ENCODE measurements at regions not wholly inside any gene's neighbourhood (a gene's known extent, or its start where the extent isn't known, plus 50 kb on each side); places are given as distances from the start of the nearest gene placed in this dataset.
"Not testable (repeated sequence)": the region's sequence is repeated elsewhere in the genome, so short reads cannot be mapped to it uniquely, and the experiment has no call there.

DNA sequence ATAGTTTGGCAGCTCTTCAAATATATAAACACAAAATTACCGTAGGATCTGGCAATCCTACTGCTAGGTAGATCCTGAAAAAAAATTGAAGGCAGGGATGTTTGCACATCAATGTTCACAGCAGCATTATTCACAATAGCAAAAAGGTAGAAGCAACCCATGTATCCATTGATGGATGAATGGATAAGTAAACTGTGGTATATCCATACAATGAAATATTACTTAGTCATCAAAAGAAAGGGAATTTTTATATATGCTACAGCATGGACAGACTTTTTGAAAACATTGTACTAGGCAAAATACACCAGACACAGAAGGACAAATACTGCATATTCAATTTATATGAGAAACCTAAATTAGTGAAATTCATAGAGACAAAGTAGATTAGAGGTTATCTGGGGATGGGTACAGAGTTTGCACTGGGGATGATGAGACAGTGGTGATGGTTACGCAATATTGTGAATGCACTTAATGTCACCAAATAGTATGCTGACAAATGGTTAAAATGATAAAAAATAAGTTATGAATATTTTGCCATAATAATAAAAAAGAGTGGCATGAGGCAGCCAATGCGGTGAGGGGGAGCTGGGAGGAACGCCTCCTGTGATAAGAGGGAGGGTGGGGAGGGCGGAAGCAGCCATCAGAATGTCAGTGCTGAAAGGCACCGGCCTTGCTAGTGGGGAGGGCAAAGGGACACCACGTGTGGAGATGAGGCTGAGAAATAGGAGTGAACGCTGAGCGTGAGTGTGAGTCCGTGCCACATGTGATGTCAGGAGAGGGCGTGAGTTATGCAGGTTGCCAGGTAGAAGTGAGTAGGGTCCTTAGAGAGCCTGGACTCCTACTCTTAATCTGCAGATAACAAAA, 386.1 kb upstream of the PODXL start:
- no peak overlapping the region for H3K9ac ChIP-seq (ENCODE audit: low read length in 5 of 5)
- H3K27ac ChIP-seq (ENCODE audit: low read depth, low read length): no peak overlapping the region
- H3K27me3 ChIP-seq (ENCODE audit: control insufficient read depth in 5 of 5, insufficient read depth in 4 of 5, low read length in 5 of 5): peaks cover 3 to 31% (median 18%) of the 10 kb centered on the region in 5 donors
- peaks cover 0 to 9% (median 7%) of the 10 kb centered on the region in 5 donors for H3K4me1 ChIP-seq (ENCODE audit: control insufficient read depth in 5 of 5, insufficient read depth in 5 of 5, low read length in 5 of 5)
- H3K9me3 ChIP-seq (ENCODE audit: control insufficient read depth in 5 of 5, low read length in 5 of 5): no peaks in the 10 kb centered on the region
- no peak overlapping the region for H3K4me3 ChIP-seq (ENCODE audit: low read depth in 1 of 5, low read length in 5 of 5)
- H3K36me3 ChIP-seq (ENCODE audit: control insufficient read depth in 5 of 5, insufficient read depth in 5 of 5, low read length in 5 of 5): no peaks in the 10 kb centered on the region

DNA sequence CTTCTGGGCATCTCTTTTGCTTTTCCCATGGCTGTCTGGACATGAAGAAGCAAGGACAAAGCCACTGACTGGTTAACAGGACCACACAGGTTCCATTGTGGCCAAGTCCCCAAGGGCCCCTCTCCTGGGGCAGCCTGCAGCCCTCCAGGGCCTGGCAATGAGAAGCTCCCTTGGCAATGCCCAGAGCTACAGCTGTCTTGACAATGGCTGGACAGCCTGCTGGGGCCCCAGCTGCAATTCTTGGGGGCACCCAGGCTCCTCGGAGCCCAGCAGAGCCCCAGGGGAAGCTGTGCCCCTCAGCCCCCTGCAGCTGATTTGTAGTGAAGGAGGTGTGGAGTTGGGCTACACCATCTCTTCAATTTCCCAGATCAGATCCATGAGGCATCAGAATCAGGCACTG, 384.9 kb upstream of the PODXL start:
- peaks cover 0 to 9% (median 7%) of the 10 kb centered on the region in 5 donors for H3K4me1 ChIP-seq (ENCODE audit: control insufficient read depth in 5 of 5, insufficient read depth in 5 of 5, low read length in 5 of 5)
- H3K27me3 ChIP-seq (ENCODE audit: control insufficient read depth in 5 of 5, insufficient read depth in 4 of 5, low read length in 5 of 5): peaks cover 3 to 25% (median 15%) of the 10 kb centered on the region in 5 donors
- no peaks in the 10 kb centered on the region for H3K36me3 ChIP-seq (ENCODE audit: control insufficient read depth in 5 of 5, insufficient read depth in 5 of 5, low read length in 5 of 5)
- H3K9me3 ChIP-seq (ENCODE audit: control insufficient read depth in 5 of 5, low read length in 5 of 5): no peaks in the 10 kb centered on the region
- H3K27ac ChIP-seq (ENCODE audit: low read depth, low read length): no peak overlapping the region
- no peak overlapping the region for H3K9ac ChIP-seq (ENCODE audit: low read length in 5 of 5)
- no peak overlapping the region for H3K4me3 ChIP-seq (ENCODE audit: low read depth in 1 of 5, low read length in 5 of 5)

DNA sequence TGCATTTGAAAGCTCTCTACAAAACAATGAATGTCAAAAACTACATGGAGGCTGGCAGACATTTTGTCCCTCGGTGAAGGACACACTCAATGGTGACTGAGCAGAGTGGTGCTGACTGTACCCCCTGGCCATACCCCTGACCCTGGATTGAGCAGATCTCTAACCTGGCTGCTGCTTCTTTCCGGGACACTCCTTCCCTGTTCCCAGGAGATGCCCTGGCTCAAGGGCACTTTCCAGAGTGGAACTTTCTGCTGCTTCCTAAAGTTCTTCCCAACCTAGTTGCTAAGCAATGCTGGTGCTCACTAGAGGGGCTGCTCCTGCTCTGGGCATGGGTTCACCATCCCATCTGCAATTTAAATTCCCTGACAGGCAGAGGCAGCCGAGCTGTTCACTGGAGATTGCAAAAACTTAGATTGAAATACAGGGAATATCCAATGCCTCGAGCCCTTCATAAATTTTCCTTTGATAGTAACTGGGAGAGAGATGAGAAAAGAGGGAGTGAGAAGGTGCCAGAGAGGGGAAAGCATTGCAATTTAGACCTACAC, 384.3 kb upstream of the PODXL start:
- Histone ChIP-seq H3K27ac (ENCODE audit: low read depth, low read length) (no peak overlapping the region), H3K9me3 (ENCODE audit: control insufficient read depth in 5 of 5, low read length in 5 of 5) (no peaks in the 10 kb centered on the region), H3K4me3 (ENCODE audit: low read depth in 1 of 5, low read length in 5 of 5) (no peak overlapping the region), H3K36me3 (ENCODE audit: control insufficient read depth in 5 of 5, insufficient read depth in 5 of 5, low read length in 5 of 5) (no peaks in the 10 kb centered on the region), H3K27me3 (ENCODE audit: control insufficient read depth in 5 of 5, insufficient read depth in 4 of 5, low read length in 5 of 5) (peaks cover under 1 to 24% (median 12%) of the 10 kb centered on the region in 5 donors), H3K9ac (ENCODE audit: low read length in 5 of 5) (no peak overlapping the region), H3K4me1 (ENCODE audit: control insufficient read depth in 5 of 5, insufficient read depth in 5 of 5, low read length in 5 of 5) (peaks cover 0 to 7% (median 6%) of the 10 kb centered on the region in 5 donors)

DNA sequence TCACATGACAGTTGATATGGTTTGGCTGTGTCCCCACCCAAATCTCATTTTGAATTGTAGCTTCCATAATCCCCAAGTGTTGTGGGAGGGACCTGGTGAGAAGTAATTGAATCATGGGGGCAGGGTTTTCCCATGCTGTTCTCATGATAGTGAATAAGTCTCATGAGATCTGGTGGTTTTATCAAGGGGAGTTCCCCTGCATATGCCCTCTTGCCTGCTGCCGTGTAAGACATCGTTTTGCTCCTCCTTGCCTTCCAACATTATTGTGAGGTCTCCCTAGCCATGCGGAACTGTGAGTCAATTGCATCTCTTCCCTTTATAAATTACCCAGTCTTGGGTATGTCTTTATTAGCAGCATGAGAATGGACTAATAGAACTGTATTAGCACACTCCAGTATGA, 382.4 kb upstream of the PODXL start:
- not testable (repeated sequence) for H3K4me3 ChIP-seq (ENCODE audit: low read depth in 1 of 5, low read length in 5 of 5); H3K36me3 ChIP-seq (ENCODE audit: control insufficient read depth in 5 of 5, insufficient read depth in 5 of 5, low read length in 5 of 5)

DNA sequence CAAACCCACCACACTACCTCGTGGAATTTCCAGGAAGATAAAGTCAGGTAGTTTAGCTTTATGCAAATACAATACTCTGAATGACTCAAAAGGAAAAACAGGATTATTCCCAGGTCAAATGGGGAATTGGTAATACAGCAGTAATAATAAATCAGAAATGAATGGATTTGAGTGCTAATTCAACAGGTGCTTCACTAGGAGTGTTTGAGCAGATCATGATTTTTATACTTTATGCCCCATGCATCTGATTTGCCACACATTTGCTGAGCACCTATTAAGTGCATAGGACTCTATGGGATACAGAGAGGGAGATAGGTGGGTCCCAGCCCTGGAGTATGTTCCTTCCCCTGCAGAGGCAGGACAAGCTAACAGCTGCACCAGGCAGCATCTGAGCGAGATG, 381.4 kb upstream of the PODXL start:
- Histone ChIP-seq H3K4me3 (ENCODE audit: low read depth in 1 of 5, low read length in 5 of 5) (no peak overlapping the region), H3K9me3 (ENCODE audit: control insufficient read depth in 5 of 5, low read length in 5 of 5) (no peaks in the 10 kb centered on the region), H3K4me1 (ENCODE audit: control insufficient read depth in 5 of 5, insufficient read depth in 5 of 5, low read length in 5 of 5) (no peaks in the 10 kb centered on the region)

More for the DNA sequence above, 382.4 kb upstream of the PODXL start:
- H3K27me3 ChIP-seq (ENCODE audit: control insufficient read depth in 5 of 5, insufficient read depth in 4 of 5, low read length in 5 of 5): peaks cover 0 to 12% (median 3%) of the 10 kb centered on the region in 5 donors
- not testable (repeated sequence) for H3K27ac ChIP-seq (ENCODE audit: low read depth, low read length); H3K4me1 ChIP-seq (ENCODE audit: control insufficient read depth in 5 of 5, insufficient read depth in 5 of 5, low read length in 5 of 5); H3K9me3 ChIP-seq (ENCODE audit: control insufficient read depth in 5 of 5, low read length in 5 of 5); H3K9ac ChIP-seq (ENCODE audit: low read length in 5 of 5)

DNA sequence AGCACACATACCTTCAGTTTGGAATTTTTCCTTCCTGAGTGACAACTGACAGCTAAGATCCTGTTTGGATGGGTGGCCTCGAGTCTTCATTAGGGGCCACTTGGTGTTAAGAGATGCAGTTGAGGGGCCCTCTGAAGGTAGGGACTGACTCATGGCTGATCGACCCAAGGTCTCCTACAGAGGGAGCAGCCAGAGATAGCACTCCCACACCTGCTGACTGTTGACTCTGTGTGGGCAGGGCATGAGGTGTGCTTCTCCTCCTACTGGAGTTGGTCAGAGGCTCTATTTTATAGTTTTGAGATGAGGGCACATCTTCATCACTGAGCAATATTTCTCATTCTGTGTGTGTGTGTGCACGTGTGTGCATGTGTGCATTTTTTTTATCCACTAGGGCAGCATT, 378.8 kb upstream of the PODXL start:
- Histone ChIP-seq H3K27me3 (ENCODE audit: control insufficient read depth in 5 of 5, insufficient read depth in 4 of 5, low read length in 5 of 5) (peaks cover 0 to 10% (median 4%) of the 10 kb centered on the region in 5 donors), H3K36me3 (ENCODE audit: control insufficient read depth in 5 of 5, insufficient read depth in 5 of 5, low read length in 5 of 5) (no peaks in the 10 kb centered on the region), H3K4me1 (ENCODE audit: control insufficient read depth in 5 of 5, insufficient read depth in 5 of 5, low read length in 5 of 5) (no peaks in the 10 kb centered on the region), H3K27ac (ENCODE audit: low read depth, low read length) (no peak overlapping the region), H3K4me3 (ENCODE audit: low read depth in 1 of 5, low read length in 5 of 5) (no peak overlapping the region), H3K9ac (ENCODE audit: low read length in 5 of 5) (no peak overlapping the region), H3K9me3 (ENCODE audit: control insufficient read depth in 5 of 5, low read length in 5 of 5) (no peaks in the 10 kb centered on the region)

More for the DNA sequence above, 381.4 kb upstream of the PODXL start:
- Histone ChIP-seq H3K36me3 (ENCODE audit: control insufficient read depth in 5 of 5, insufficient read depth in 5 of 5, low read length in 5 of 5) (no peaks in the 10 kb centered on the region), H3K9ac (ENCODE audit: low read length in 5 of 5) (no peak overlapping the region), H3K27me3 (ENCODE audit: control insufficient read depth in 5 of 5, insufficient read depth in 4 of 5, low read length in 5 of 5) (peaks cover 0 to 8% (median 2%) of the 10 kb centered on the region in 5 donors), H3K27ac (ENCODE audit: low read depth, low read length) (no peak overlapping the region)

DNA sequence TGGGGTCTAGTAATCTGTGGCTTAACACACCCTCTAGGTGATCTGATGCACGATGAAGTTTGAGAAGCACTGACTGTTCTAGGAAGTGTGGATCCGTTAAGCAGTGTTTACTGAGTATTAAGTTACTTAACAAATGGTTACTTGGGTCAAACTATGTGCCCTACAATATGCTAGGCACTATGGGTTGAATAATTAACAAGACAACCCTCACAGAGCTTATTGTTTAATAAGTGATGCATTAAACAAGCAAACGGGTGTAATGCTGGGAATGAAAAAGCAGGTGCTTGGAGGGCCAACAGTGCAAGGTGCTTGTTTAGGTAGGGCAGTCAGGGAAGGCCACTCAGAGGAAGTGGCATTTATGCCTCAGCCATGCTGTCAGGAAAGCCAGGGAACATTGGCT, 378.0 kb upstream of the PODXL start:
- Histone ChIP-seq H3K27ac (ENCODE audit: low read depth, low read length) (no peak overlapping the region), H3K4me1 (ENCODE audit: control insufficient read depth in 5 of 5, insufficient read depth in 5 of 5, low read length in 5 of 5) (no peaks in the 10 kb centered on the region), H3K4me3 (ENCODE audit: low read depth in 1 of 5, low read length in 5 of 5) (no peak overlapping the region), H3K36me3 (ENCODE audit: control insufficient read depth in 5 of 5, insufficient read depth in 5 of 5, low read length in 5 of 5) (no peaks in the 10 kb centered on the region), H3K27me3 (ENCODE audit: control insufficient read depth in 5 of 5, insufficient read depth in 4 of 5, low read length in 5 of 5) (peaks cover 0 to 10% (median 4%) of the 10 kb centered on the region in 5 donors), H3K9ac (ENCODE audit: low read length in 5 of 5) (no peak overlapping the region), H3K9me3 (ENCODE audit: control insufficient read depth in 5 of 5, low read length in 5 of 5) (no peaks in the 10 kb centered on the region)

DNA sequence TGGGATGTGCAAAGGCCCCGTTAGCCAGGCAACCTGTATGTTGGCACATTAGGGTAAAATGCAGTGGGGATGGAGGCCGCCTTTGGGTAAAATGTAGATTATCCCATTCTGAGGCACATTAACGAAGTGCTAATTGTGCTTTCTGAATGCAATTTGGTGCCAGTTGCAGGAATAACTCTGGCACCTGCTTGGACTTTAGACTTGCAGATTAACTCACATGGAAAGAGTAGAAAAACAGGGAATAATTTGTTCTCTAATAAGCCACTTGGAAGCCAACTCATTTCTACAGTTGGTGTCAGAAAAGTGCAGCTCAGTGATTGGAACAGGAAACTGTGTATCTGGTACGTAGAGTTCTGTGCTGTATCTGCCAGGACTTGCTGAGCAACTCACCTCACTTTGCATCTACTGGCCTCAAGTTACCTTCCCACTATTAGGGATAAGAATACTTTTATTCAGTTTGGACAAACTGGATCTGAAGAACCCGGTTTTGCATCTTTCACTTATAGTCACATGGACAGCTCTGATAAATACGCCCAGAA, 377.4 kb upstream of the PODXL start:
- H3K4me1 ChIP-seq (ENCODE audit: control insufficient read depth in 5 of 5, insufficient read depth in 5 of 5, low read length in 5 of 5): no peaks in the 10 kb centered on the region
- no peak overlapping the region for H3K4me3 ChIP-seq (ENCODE audit: low read depth in 1 of 5, low read length in 5 of 5)
- H3K9me3 ChIP-seq (ENCODE audit: control insufficient read depth in 5 of 5, low read length in 5 of 5): no peaks in the 10 kb centered on the region
- H3K27me3 ChIP-seq (ENCODE audit: control insufficient read depth in 5 of 5, insufficient read depth in 4 of 5, low read length in 5 of 5): peaks cover 0 to 10% (median 4%) of the 10 kb centered on the region in 5 donors
- no peaks in the 10 kb centered on the region for H3K36me3 ChIP-seq (ENCODE audit: control insufficient read depth in 5 of 5, insufficient read depth in 5 of 5, low read length in 5 of 5)
- H3K9ac ChIP-seq (ENCODE audit: low read length in 5 of 5): no peak overlapping the region
- H3K27ac ChIP-seq (ENCODE audit: low read depth, low read length): no peak overlapping the region

DNA sequence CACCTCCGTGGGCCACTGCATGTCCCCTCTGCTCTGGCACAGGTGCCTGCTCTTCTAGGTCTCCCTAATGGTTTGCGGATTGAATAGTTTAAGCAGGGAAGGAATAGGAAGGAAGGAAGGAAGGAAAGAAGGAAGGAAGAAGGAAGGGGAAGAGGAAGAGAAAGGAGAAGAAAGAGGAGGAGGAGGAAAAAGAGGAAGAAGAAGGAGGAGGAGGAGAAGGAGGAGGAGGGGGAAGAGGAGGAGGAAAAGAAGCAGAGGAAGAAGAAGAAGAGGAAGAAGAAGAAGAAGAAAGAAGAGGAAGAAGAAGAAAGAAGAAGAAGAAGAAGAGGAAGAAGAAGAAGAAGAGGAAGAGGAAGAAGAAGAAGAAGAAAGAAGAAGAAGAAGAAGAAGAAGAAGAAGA, 376.8 kb upstream of the PODXL start:
- H3K9me3 ChIP-seq (ENCODE audit: control insufficient read depth in 5 of 5, low read length in 5 of 5); H3K4me1 ChIP-seq (ENCODE audit: control insufficient read depth in 5 of 5, insufficient read depth in 5 of 5, low read length in 5 of 5); H3K27ac ChIP-seq (ENCODE audit: low read depth, low read length): not testable (repeated sequence)

DNA sequence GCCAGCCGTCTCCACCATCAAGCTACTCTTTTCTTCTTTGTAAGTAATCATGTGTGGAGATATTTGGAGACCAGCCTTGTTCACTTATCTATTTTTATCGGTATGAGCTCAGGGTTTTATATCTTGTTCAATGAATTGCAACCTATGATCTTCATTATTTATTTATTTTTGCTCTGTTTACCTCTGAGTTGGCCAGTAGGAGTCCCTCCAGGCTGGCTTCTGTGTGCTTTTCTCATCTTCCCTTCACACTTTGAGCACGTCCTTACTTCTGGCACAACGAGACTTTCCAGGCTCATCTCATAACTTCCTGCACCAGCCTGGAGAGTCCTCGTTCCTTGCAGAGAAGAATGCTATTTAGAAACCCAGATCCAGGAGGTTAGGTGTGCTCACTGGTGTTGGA, 375.8 kb upstream of the PODXL start:
- Histone ChIP-seq H3K9me3 (ENCODE audit: control insufficient read depth in 5 of 5, low read length in 5 of 5) (no peaks in the 10 kb centered on the region), H3K9ac (ENCODE audit: low read length in 5 of 5) (no peak overlapping the region), H3K4me3 (ENCODE audit: low read depth in 1 of 5, low read length in 5 of 5) (no peak overlapping the region), H3K36me3 (ENCODE audit: control insufficient read depth in 5 of 5, insufficient read depth in 5 of 5, low read length in 5 of 5) (no peaks in the 10 kb centered on the region), H3K27ac (ENCODE audit: low read depth, low read length) (no peak overlapping the region), H3K27me3 (ENCODE audit: control insufficient read depth in 5 of 5, insufficient read depth in 4 of 5, low read length in 5 of 5) (peaks cover 0 to 10% (median 7%) of the 10 kb centered on the region in 5 donors), H3K4me1 (ENCODE audit: control insufficient read depth in 5 of 5, insufficient read depth in 5 of 5, low read length in 5 of 5) (no peaks in the 10 kb centered on the region)

More for the DNA sequence above, 376.8 kb upstream of the PODXL start:
- not testable (repeated sequence) for H3K4me3 ChIP-seq (ENCODE audit: low read depth in 1 of 5, low read length in 5 of 5); H3K36me3 ChIP-seq (ENCODE audit: control insufficient read depth in 5 of 5, insufficient read depth in 5 of 5, low read length in 5 of 5); H3K9ac ChIP-seq (ENCODE audit: low read length in 5 of 5)
- peaks cover 0 to 10% (median 4%) of the 10 kb centered on the region in 5 donors for H3K27me3 ChIP-seq (ENCODE audit: control insufficient read depth in 5 of 5, insufficient read depth in 4 of 5, low read length in 5 of 5)

Measured in subcutaneous abdominal adipose tissue (tissue), 5 donors.